WERI-Rb-1 (cell line): ENCODE measurements at regions not wholly inside any gene's neighbourhood (a gene's known extent, or its start where the extent isn't known, plus 50 kb on each side); places are given as distances from the start of the nearest gene placed in this dataset.

Experiments
- DNase-seq: peaks from one replicate; pipeline ENCODE4 v3.0.0-alpha.2; 2020
- H3K27ac ChIP-seq: fragments of 250-450 bp; sonication (Bioruptor Pico); 2 replicates; pipeline ENCODE4 v1.5.1; 2020; ENCODE audit warnings: mild to moderate bottlenecking, moderate library complexity
- H3K27me3 ChIP-seq: fragments of 250-450 bp; sonication (Bioruptor Pico); 2 replicates; pipeline ENCODE4 v1.5.1; 2021; ENCODE audit warnings: mild to moderate bottlenecking, low read depth, moderate library complexity; ENCODE audit not compliant: insufficient read depth, severe bottlenecking
- H3K36me3 ChIP-seq: fragments of 250-450 bp; sonication (Bioruptor Pico); 2 replicates; pipeline ENCODE4 v1.5.1; 2020; ENCODE audit warnings: mild to moderate bottlenecking, moderate library complexity
- H3K4me3 ChIP-seq: 2 replicates; pipeline ENCODE4 v1.5.1; 2011; ENCODE audit warnings: low read depth, mild to moderate bottlenecking, control low read depth, low read length
- H3K9me3 ChIP-seq: fragments of 250-450 bp; sonication (Bioruptor Pico); 2 replicates; pipeline ENCODE4 v1.5.1; 2021; ENCODE audit warnings: mild to moderate bottlenecking, moderate library complexity; ENCODE audit not compliant: severe bottlenecking
- TF ChIP-seq, protein P1 (sequence below): IDR thresholded peaks from 2 replicates; pipeline ENCODE4 v1.5.1; 2011; ENCODE audit warnings: low read depth, mild to moderate bottlenecking, control low read depth, inconsistent platforms, low read length

DNA sequence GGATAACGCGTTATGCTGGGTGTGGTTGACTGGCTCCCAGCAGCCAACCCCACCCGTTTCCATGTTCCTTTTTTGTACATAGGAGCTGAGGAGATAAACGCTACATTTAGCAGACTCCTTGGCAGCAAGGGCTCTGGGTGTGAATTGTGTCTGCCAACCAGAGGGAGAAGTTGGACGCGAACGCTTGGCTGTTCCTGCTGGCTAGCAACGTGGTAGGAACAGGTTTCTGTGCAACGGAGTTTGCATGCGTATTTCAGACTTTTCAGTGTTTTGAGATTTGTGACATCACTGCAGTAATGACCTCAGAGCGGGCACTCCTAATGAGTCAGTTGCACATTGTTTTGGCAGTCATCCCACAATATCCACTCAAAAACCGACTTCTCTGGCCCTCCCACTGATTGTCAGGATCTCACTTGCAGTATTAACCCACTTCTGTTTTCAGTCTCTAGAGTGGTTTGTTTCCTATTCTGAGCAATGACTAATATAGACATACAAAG is 98.7 kb upstream of the RGS1 start:
- TF ChIP-seq, protein P1, sequence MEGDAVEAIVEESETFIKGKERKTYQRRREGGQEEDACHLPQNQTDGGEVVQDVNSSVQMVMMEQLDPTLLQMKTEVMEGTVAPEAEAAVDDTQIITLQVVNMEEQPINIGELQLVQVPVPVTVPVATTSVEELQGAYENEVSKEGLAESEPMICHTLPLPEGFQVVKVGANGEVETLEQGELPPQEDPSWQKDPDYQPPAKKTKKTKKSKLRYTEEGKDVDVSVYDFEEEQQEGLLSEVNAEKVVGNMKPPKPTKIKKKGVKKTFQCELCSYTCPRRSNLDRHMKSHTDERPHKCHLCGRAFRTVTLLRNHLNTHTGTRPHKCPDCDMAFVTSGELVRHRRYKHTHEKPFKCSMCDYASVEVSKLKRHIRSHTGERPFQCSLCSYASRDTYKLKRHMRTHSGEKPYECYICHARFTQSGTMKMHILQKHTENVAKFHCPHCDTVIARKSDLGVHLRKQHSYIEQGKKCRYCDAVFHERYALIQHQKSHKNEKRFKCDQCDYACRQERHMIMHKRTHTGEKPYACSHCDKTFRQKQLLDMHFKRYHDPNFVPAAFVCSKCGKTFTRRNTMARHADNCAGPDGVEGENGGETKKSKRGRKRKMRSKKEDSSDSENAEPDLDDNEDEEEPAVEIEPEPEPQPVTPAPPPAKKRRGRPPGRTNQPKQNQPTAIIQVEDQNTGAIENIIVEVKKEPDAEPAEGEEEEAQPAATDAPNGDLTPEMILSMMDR, result no peak
- no peak for DNase-seq
- H3K36me3 ChIP-seq, result no peaks in the 10 kb centered on the region
- no peaks in the 10 kb centered on the region for H3K9me3 ChIP-seq
- no peak overlapping the region for H3K27ac ChIP-seq
- H3K4me3 ChIP-seq, result no peak overlapping the region
- H3K27me3 ChIP-seq, result no peaks in the 10 kb centered on the region

DNA sequence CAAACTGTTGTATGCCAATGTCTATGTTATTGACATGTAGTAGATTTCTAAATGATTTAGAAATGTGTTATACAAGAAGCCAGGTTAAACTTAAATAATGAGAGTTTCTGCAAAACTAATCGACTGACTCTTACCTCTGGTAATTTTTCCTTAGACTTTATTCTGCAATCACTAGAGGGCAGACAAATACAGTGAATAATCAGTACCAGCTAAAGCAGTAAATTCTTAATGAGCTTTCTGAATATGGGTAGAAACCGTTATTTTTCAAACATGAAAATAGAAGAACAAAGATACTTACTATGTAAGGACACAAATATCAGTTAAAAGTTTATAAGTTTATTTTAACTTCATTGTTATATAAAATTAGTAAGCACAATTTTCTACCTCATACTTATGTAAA is 97.9 kb upstream of the RGS1 start:
- no peak overlapping the region for H3K27ac ChIP-seq
- TF ChIP-seq, protein P1, result no peak
- no peaks in the 10 kb centered on the region for H3K36me3 ChIP-seq
- H3K9me3 ChIP-seq, result no peaks in the 10 kb centered on the region
- H3K27me3 ChIP-seq, result no peaks in the 10 kb centered on the region
- no peak for DNase-seq
- no peak overlapping the region for H3K4me3 ChIP-seq

DNA sequence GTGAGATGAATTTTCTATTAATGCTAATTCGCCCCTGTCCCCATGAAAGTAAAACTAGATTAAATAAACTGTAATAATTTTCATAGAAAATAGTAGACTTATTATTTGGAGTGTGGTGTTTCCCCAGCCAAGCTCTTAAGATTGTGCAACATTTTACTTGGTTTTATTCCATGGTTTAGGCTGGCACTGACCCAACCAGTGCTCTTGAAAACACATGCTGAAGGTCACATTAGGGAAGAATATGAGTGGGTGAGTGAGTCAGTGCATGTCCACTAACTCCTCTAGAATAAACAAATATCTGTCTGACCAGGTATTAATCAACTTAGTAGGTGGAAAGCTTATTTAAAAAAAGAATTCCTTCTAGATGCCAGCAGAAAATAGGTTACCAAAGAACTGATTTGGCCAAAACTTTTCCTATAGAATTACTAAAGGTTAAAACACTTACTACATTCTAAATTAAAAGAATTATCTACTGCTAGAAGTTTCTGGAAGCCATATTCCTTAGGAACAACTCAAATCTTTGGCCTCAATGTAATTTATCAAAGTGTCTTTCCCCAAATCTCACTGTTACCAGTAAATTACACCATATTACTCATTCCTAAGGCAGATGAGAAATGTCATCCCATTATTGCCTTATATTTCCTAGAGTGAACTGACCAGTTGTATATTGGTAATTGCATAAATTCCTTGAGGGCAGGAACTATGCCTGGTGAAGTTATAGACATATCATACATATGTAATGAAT is 89.7 kb upstream of the RGS1 start:
- Histone ChIP-seq H3K27ac (no peak overlapping the region), H3K27me3 (no peaks in the 10 kb centered on the region), H3K36me3 (no peaks in the 10 kb centered on the region), H3K9me3 (no peaks in the 10 kb centered on the region), H3K4me3 (no peak overlapping the region)
- TF ChIP-seq, protein P1, result no peak
- DNase-seq, result no peak

DNA sequence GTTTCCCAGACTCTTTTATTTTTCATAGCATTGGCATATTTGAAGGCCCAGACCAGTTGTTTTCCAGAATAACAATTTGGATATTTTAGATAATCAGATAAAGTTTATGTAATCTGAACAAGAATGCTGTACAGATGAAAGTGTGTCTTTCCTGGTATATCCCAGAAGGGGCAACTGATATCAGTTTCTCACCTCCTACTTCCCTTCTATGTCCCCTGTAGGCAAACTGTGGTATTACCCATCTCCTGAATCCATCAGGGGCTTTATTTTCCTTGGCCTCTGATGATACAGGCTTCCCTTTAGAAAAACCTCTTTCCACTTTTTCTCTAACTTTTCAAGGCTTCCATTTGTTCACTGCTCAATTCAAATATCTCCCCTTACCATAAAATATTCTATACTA is 87.5 kb upstream of the RGS1 start:
- TF ChIP-seq, protein P1, result no peak
- Histone ChIP-seq H3K4me3 (no peak overlapping the region), H3K9me3 (no peaks in the 10 kb centered on the region), H3K27me3 (no peaks in the 10 kb centered on the region), H3K27ac (no peak overlapping the region), H3K36me3 (no peaks in the 10 kb centered on the region)
- DNase-seq, result no peak

DNA sequence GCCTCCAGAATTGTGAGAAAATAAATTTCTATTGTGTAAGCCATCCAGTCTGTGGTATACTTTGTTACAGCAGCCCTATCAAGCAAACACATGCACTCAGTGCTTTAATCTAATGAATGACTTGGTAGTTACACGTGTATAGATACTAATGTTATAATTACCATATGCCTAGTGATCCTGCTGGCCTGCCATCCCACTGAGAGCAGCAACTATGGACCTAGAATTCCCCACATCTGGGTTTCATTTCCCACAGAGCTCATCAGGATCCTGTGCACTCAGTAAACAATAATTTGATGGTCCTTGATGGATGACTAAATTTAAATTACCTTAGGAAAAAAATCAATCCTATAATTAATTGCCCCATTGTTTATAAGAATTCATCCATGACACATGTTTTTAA is 86.5 kb upstream of the RGS1 start:
- Histone ChIP-seq H3K36me3 (no peaks in the 10 kb centered on the region), H3K27me3 (no peaks in the 10 kb centered on the region), H3K27ac (no peak overlapping the region), H3K4me3 (no peak overlapping the region), H3K9me3 (no peaks in the 10 kb centered on the region)
- no peak for DNase-seq
- TF ChIP-seq, protein P1, result no peak

DNA sequence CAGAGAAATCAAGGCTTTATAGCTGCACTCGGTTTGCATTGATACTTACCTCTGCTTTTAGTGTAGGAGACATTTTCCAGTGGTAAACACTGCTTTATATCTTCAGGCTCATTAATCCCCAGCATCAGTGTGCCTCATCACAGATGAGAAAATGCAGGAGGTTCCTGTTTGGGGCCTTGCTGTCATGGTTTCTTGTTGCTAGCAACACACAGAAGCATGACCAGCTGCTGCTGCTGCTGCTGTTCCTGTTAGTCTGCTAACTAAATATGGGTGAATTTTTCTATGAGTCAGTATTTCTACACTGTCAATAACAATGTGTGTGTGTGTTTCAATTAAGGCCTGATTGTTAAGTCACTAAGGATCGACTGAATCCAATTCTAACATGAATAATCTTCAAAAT is 85.8 kb upstream of the RGS1 start:
- no peak for DNase-seq
- Histone ChIP-seq H3K36me3 (no peaks in the 10 kb centered on the region), H3K27me3 (no peaks in the 10 kb centered on the region), H3K4me3 (no peak overlapping the region), H3K27ac (no peak overlapping the region), H3K9me3 (no peaks in the 10 kb centered on the region)
- TF ChIP-seq, protein P1, result no peak
